ENCODE measurements at regions not wholly inside any gene's neighbourhood (a gene's known extent, or its start where the extent isn't known, plus 50 kb on each side); places are given as distances from the start of the nearest gene placed in this dataset.

- no peak for TF ChIP-seq CTCF (IDR thresholded peaks at IDR 0.05; ENCODE audit: control insufficient read depth, extremely low read depth, insufficient read depth)
- DNase-seq (ENCODE audit: low read depth) = no peak
- no peak overlapping the region for H3K4me3 ChIP-seq (ENCODE audit: low read depth, low read length)
Measured at GRCh38 chr4:159012381-159012780, 90.5 kb upstream of the RAPGEF2 start.

- no peak for TF ChIP-seq CTCF (IDR thresholded peaks at IDR 0.05; ENCODE audit: control insufficient read depth, extremely low read depth, insufficient read depth)
- DNase-seq (ENCODE audit: low read depth) = peak; percentile 97
- no peak overlapping the region for H3K4me3 ChIP-seq (ENCODE audit: low read depth, low read length)
Measured at GRCh38 chr4:159013692-159014091, 89.2 kb upstream of the RAPGEF2 start.

- no peak overlapping the region for H3K4me3 ChIP-seq (ENCODE audit: low read depth, low read length)
- no peak for TF ChIP-seq CTCF (IDR thresholded peaks at IDR 0.05; ENCODE audit: control insufficient read depth, extremely low read depth, insufficient read depth)
- DNase-seq (ENCODE audit: low read depth) = no peak
Measured at GRCh38 chr4:159014859-159015258, 88.0 kb upstream of the RAPGEF2 start.

GRCh38 chr4:159015841-159016240 is 87.0 kb upstream of the RAPGEF2 start:
- no peak overlapping the region for H3K4me3 ChIP-seq (ENCODE audit: low read depth, low read length)
- no peak for DNase-seq (ENCODE audit: low read depth)
- no peak for TF ChIP-seq CTCF (IDR thresholded peaks at IDR 0.05; ENCODE audit: control insufficient read depth, extremely low read depth, insufficient read depth)

GRCh38 chr4:159016593-159017024 is 86.3 kb upstream of the RAPGEF2 start:
- no peak overlapping the region for H3K4me3 ChIP-seq (ENCODE audit: low read depth, low read length)
- no peak for TF ChIP-seq CTCF (IDR thresholded peaks at IDR 0.05; ENCODE audit: control insufficient read depth, extremely low read depth, insufficient read depth)

GRCh38 chr4:159017323-159018026 is 85.4 kb upstream of the RAPGEF2 start:
- H3K4me3 ChIP-seq (ENCODE audit: low read depth, low read length) = no peak overlapping the region
- no peak for TF ChIP-seq CTCF (IDR thresholded peaks at IDR 0.05; ENCODE audit: control insufficient read depth, extremely low read depth, insufficient read depth)
- no peak for DNase-seq (ENCODE audit: low read depth)

More at GRCh38 chr4:159016593-159017024, 86.3 kb upstream of the RAPGEF2 start:
- DNase-seq (ENCODE audit: low read depth) = no peak

All from LNCaP clone FGC (cell line).